IMR-90 (cell line): ENCODE measurements at regions not wholly inside any gene's neighbourhood (a gene's known extent, or its start where the extent isn't known, plus 50 kb on each side); places are given as distances from the start of the nearest gene placed in this dataset.

Experiments
- BHLHE40 ChIP-seq: fragments of 150-350 bp; IDR thresholded peaks from 2 replicates; pipeline ENCODE4 v1.6.1; 2016; ENCODE audit warnings: mild to moderate bottlenecking, low read depth, low read length
- CEBPB ChIP-seq: IDR thresholded peaks from 2 replicates; pipeline ENCODE4 v1.6.1; 2012; ENCODE audit warnings: low read depth, low read length, improper control_type of control experiment
- CTCF ChIP-seq: conservative IDR thresholded peaks from 2 replicates; pipeline ENCODE4 v1.5.1; 2012; ENCODE audit warnings: mild to moderate bottlenecking, low read depth, low read length, improper control_type of control experiment
- ELK1 ChIP-seq: fragments of 150-350 bp; IDR thresholded peaks from 2 replicates; pipeline ENCODE4 v1.6.1; 2016; ENCODE audit warnings: low read depth, mild to moderate bottlenecking, low read length, moderate library complexity, borderline replicate concordance
- FOS ChIP-seq: fragments of 150-350 bp; IDR thresholded peaks from 2 replicates; pipeline ENCODE4 v1.6.1; 2016; ENCODE audit warnings: low read depth, low read length
- MAZ ChIP-seq: IDR thresholded peaks from 2 replicates; pipeline ENCODE4 v1.6.1; 2012; ENCODE audit warnings: low read depth, mild to moderate bottlenecking, low read length, improper control_type of control experiment, moderate library complexity, borderline replicate concordance
- POLR2A ChIP-seq: IDR thresholded peaks from 2 replicates; pipeline ENCODE4 v1.6.1; 2012; ENCODE audit warnings: mild to moderate bottlenecking, low read depth, low read length
- RAD21 ChIP-seq: IDR thresholded peaks from 2 replicates; pipeline ENCODE4 v1.6.1; 2012; ENCODE audit warnings: low read length, improper control_type of control experiment
- RCOR1 ChIP-seq: IDR thresholded peaks from 2 replicates; pipeline ENCODE4 v1.6.1; 2012; ENCODE audit warnings: mild to moderate bottlenecking, low read length, improper control_type of control experiment; ENCODE audit not compliant: insufficient replicate concordance
- RFX5 ChIP-seq: IDR thresholded peaks from 2 replicates; pipeline ENCODE4 v1.8.0; 2012; ENCODE audit warnings: low read depth, mild to moderate bottlenecking, low read length, moderate library complexity
- SMC3 ChIP-seq: fragments of 150-350 bp; IDR thresholded peaks from 2 replicates; pipeline ENCODE4 v1.6.1; 2016; ENCODE audit warnings: low read depth, mild to moderate bottlenecking, antibody characterized with exemption, low read length, moderate library complexity

GRCh38 chr2:121052023-121052422 lies 233.0 kb downstream of the TFCP2L1 start:
- TF ChIP-seq RAD21 (no peak), CTCF (no peak), ELK1 (no peak), POLR2A (no peak), MAZ (no peak), RCOR1 (no peak), SMC3 (no peak), CEBPB (no peak), RFX5 (no peak), BHLHE40 (no peak), FOS (no peak)
